ENCODE measurements at regions not wholly inside any gene's neighbourhood (a gene's known extent, or its start where the extent isn't known, plus 50 kb on each side); places are given as distances from the start of the nearest gene placed in this dataset.

- peaks cover 14% of the 10 kb centered on the region for H3K27me3 ChIP-seq (ENCODE audit: insufficient read depth, low read length, poor library complexity)
- no peak overlapping the region for H3K4me3 ChIP-seq (ENCODE audit: low read depth in 1 of 2, low read length in 2 of 2)
- H3K79me2 ChIP-seq (ENCODE audit: insufficient read depth, low read length) = no peaks in the 10 kb centered on the region
- H3K36me3 ChIP-seq (ENCODE audit: insufficient read depth, low read length) = no peaks in the 10 kb centered on the region
- H3K27ac ChIP-seq (ENCODE audit: low read length) = no peak overlapping the region
- no peaks in the 10 kb centered on the region for H3K4me1 ChIP-seq (ENCODE audit: insufficient read depth, low read length)
- H2AFZ ChIP-seq (ENCODE audit: low read depth, low read length) = no peak overlapping the region
- H3K4me2 ChIP-seq (ENCODE audit: insufficient read depth, low read length) = no peak overlapping the region
- DNase-seq (no peak), ATAC-seq (ENCODE audit: insufficient read depth, low read depth) (no peak)
- H4K20me1 ChIP-seq (ENCODE audit: insufficient read depth, low read length) = no peaks in the 10 kb centered on the region
- no peak overlapping the region for H3K9ac ChIP-seq (ENCODE audit: low read depth, low read length)
- no peaks in the 10 kb centered on the region for H3K9me3 ChIP-seq (ENCODE audit: insufficient read depth, low read length, severe bottlenecking)
- TF ChIP-seq EZH2 (IDR thresholded peaks at IDR 0.05; ENCODE audit: borderline replicate concordance, low read depth, low read length, severe bottlenecking) (no peak), CTCF (IDR thresholded peaks at IDR 0.05; ENCODE audit: borderline replicate concordance, extremely low read depth, low read length, poor library complexity, severe bottlenecking) (no peak)
These were observed 60.4 kb upstream of the GJA5 start for GRCh38 chr1:147820761-147821297.

- Histone ChIP-seq H3K4me1 (ENCODE audit: insufficient read depth, low read length) (no peaks in the 10 kb centered on the region), H3K79me2 (ENCODE audit: insufficient read depth, low read length) (no peaks in the 10 kb centered on the region), H3K27ac (ENCODE audit: low read length) (no peak overlapping the region), H4K20me1 (ENCODE audit: insufficient read depth, low read length) (no peaks in the 10 kb centered on the region), H3K9ac (ENCODE audit: low read depth, low read length) (no peak overlapping the region), H2AFZ (ENCODE audit: low read depth, low read length) (no peak overlapping the region), H3K4me3 (ENCODE audit: low read depth in 1 of 2, low read length in 2 of 2) (no peak overlapping the region), H3K27me3 (ENCODE audit: insufficient read depth, low read length, poor library complexity) (peaks cover 14% of the 10 kb centered on the region), H3K9me3 (ENCODE audit: insufficient read depth, low read length, severe bottlenecking) (no peaks in the 10 kb centered on the region), H3K36me3 (ENCODE audit: insufficient read depth, low read length) (no peaks in the 10 kb centered on the region), H3K4me2 (ENCODE audit: insufficient read depth, low read length) (no peak overlapping the region)
- ATAC-seq (ENCODE audit: insufficient read depth, low read depth) = no peak
- DNase-seq = no peak
- TF ChIP-seq EZH2 (IDR thresholded peaks at IDR 0.05; ENCODE audit: borderline replicate concordance, low read depth, low read length, severe bottlenecking) (no peak), CTCF (IDR thresholded peaks at IDR 0.05; ENCODE audit: borderline replicate concordance, extremely low read depth, low read length, poor library complexity, severe bottlenecking) (no peak)
These were observed 61.5 kb upstream of the GJA5 start for GRCh38 chr1:147821883-147822282.

GRCh38 chr1:147822292-147822691, 61.9 kb upstream of the GJA5 start:
- H3K27ac ChIP-seq (ENCODE audit: low read length) = no peak overlapping the region
- no peak overlapping the region for H3K4me2 ChIP-seq (ENCODE audit: insufficient read depth, low read length)
- no peak overlapping the region for H3K9ac ChIP-seq (ENCODE audit: low read depth, low read length)
- DNase-seq (no peak), ATAC-seq (ENCODE audit: insufficient read depth, low read depth) (no peak)
- no peaks in the 10 kb centered on the region for H3K79me2 ChIP-seq (ENCODE audit: insufficient read depth, low read length)
- no peak overlapping the region for H3K4me3 ChIP-seq (ENCODE audit: low read depth in 1 of 2, low read length in 2 of 2)
- H3K9me3 ChIP-seq (ENCODE audit: insufficient read depth, low read length, severe bottlenecking) = no peaks in the 10 kb centered on the region
- H4K20me1 ChIP-seq (ENCODE audit: insufficient read depth, low read length) = no peaks in the 10 kb centered on the region
- no peak overlapping the region for H2AFZ ChIP-seq (ENCODE audit: low read depth, low read length)
- peaks cover 14% of the 10 kb centered on the region for H3K27me3 ChIP-seq (ENCODE audit: insufficient read depth, low read length, poor library complexity)
- no peaks in the 10 kb centered on the region for H3K4me1 ChIP-seq (ENCODE audit: insufficient read depth, low read length)
- TF ChIP-seq CTCF (IDR thresholded peaks at IDR 0.05; ENCODE audit: borderline replicate concordance, extremely low read depth, low read length, poor library complexity, severe bottlenecking) (no peak), EZH2 (IDR thresholded peaks at IDR 0.05; ENCODE audit: borderline replicate concordance, low read depth, low read length, severe bottlenecking) (no peak)
- H3K36me3 ChIP-seq (ENCODE audit: insufficient read depth, low read length) = no peaks in the 10 kb centered on the region

GRCh38 chr1:147824001-147824400, 63.6 kb upstream of the GJA5 start:
- DNase-seq (no peak), ATAC-seq (ENCODE audit: insufficient read depth, low read depth) (no peak)
- H3K9ac ChIP-seq (ENCODE audit: low read depth, low read length) = no peak overlapping the region
- H2AFZ ChIP-seq (ENCODE audit: low read depth, low read length) = no peak overlapping the region
- H3K36me3 ChIP-seq (ENCODE audit: insufficient read depth, low read length) = no peaks in the 10 kb centered on the region
- no peaks in the 10 kb centered on the region for H3K9me3 ChIP-seq (ENCODE audit: insufficient read depth, low read length, severe bottlenecking)
- no peak overlapping the region for H3K4me2 ChIP-seq (ENCODE audit: insufficient read depth, low read length)
- H3K4me3 ChIP-seq (ENCODE audit: low read depth in 1 of 2, low read length in 2 of 2) = no peak overlapping the region
- no peak overlapping the region for H3K27ac ChIP-seq (ENCODE audit: low read length)
- H3K79me2 ChIP-seq (ENCODE audit: insufficient read depth, low read length) = no peaks in the 10 kb centered on the region
- H3K4me1 ChIP-seq (ENCODE audit: insufficient read depth, low read length) = no peaks in the 10 kb centered on the region
- no peak for TF ChIP-seq EZH2 (IDR thresholded peaks at IDR 0.05; ENCODE audit: borderline replicate concordance, low read depth, low read length, severe bottlenecking)
- no peak for TF ChIP-seq CTCF (IDR thresholded peaks at IDR 0.05; ENCODE audit: borderline replicate concordance, extremely low read depth, low read length, poor library complexity, severe bottlenecking)
- H4K20me1 ChIP-seq (ENCODE audit: insufficient read depth, low read length) = no peaks in the 10 kb centered on the region
- H3K27me3 ChIP-seq (ENCODE audit: insufficient read depth, low read length, poor library complexity) = peaks cover 10% of the 10 kb centered on the region
